ENCODE measurements at regions not wholly inside any gene's neighbourhood (a gene's known extent, or its start where the extent isn't known, plus 50 kb on each side); places are given as distances from the start of the nearest gene placed in this dataset.

DNA sequence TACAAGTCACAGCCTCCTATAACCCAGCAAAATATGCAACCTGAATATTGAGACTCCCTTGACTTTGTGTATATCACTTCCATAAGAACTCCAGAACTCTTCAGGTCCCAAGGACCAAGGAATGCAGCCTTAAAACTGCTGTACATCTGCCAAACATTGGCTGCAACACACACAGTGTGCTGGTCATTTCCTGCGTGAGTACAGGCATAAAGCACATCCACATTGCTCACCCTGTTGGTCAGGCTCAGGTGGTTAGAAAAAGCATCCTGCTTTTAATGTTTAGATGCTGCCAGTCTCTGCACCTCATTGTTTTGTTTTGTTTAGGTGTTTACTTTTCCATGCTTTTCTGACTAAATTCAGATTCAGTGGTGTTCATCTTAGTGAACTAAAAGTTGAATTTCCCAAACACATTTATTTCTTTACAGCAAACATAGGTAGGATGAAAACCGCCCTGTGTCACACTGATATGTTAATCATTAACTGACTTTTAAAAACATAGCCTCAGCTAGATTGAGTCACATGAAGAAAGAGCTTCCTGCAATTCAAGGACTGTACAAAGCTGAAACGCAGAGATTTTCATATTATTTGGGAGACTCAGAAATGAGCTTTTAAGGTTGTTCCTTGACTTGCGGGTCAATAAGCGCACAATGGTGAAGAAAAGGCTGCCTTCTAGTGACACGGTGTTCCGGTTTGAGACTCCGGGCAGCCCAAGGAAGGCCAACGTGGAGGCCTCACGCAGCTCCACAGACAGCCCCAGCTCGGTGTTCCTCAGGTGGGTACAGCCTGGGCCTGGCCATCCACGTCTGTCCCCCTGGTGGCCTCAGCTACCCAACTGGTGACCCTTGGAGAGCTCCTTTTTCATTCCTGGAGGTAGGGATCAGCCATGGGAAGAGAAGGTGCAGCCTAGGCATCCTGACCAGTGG is 52.2 kb upstream of the GRAMD2B start (continued):
- no peak for TF ChIP-seq ZHX2 (IDR thresholded peaks at IDR 0.05; ENCODE audit: low read depth)
- no peak for TF ChIP-seq ZHX2 (CRISPR knock-in tag; IDR thresholded peaks at IDR 0.05; ENCODE audit: borderline replicate concordance)
- TF ChIP-seq, protein P1, sequence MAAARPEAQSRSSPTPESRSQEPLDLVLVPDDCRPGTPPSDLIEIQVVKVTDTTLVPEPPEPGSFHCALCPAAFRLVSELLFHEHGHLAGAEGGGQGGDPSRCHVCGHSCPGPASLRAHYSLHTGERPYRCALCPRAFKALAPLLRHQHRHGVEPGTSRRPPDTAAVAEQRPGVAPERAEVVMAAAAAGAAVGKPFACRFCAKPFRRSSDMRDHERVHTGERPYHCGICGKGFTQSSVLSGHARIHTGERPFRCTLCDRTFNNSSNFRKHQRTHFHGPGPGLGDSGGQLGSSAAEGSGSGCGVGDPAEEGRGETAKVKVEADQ (CRISPR knock-in tag; IDR thresholded peaks at IDR 0.05; ENCODE audit: borderline replicate concordance), result no peak
- no peak for TF ChIP-seq REPIN1 (CRISPR knock-in tag; IDR thresholded peaks at IDR 0.05; ENCODE audit: borderline replicate concordance, low read depth)
- TF ChIP-seq KDM1A (CRISPR knock-in tag; IDR thresholded peaks at IDR 0.05), result no peak
- no peak for TF ChIP-seq SP1 (IDR thresholded peaks at IDR 0.05)
- no peak for TF ChIP-seq SP1 (CRISPR knock-in tag; IDR thresholded peaks at IDR 0.05)
- TF ChIP-seq CERS6 (CRISPR knock-in tag; IDR thresholded peaks at IDR 0.05), result no peak
- TF ChIP-seq KDM2A (CRISPR knock-in tag; IDR thresholded peaks at IDR 0.05; ENCODE audit: borderline replicate concordance, low read depth), result peak; percentile 57; the same call in 1 of the 2 replicates
- TF ChIP-seq HNRNPH1 (optimal IDR thresholded peaks at IDR 0.05; ENCODE audit: low read depth, low read length), result no peak
- TF ChIP-seq HDAC1 (CRISPR knock-in tag; IDR thresholded peaks at IDR 0.05), result no peak; the same call in 1 of the 2 replicates
- TF ChIP-seq POLR2A (IDR thresholded peaks at IDR 0.05; ENCODE audit: insufficient read depth in 1 of 2, low read depth in 2 of 2, low read length in 2 of 2), result peak; percentile 51 to 74; a peak in 3 of 4 replicates
- TF ChIP-seq POLR2AphosphoS2 (IDR thresholded peaks at IDR 0.05; ENCODE audit: low read depth, low read length), result no peak
- no peak for TF ChIP-seq ZNF746 (CRISPR knock-in tag; IDR thresholded peaks at IDR 0.05)
- TF ChIP-seq, protein P2, sequence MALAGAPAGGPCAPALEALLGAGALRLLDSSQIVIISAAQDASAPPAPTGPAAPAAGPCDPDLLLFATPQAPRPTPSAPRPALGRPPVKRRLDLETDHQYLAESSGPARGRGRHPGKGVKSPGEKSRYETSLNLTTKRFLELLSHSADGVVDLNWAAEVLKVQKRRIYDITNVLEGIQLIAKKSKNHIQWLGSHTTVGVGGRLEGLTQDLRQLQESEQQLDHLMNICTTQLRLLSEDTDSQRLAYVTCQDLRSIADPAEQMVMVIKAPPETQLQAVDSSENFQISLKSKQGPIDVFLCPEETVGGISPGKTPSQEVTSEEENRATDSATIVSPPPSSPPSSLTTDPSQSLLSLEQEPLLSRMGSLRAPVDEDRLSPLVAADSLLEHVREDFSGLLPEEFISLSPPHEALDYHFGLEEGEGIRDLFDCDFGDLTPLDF (CRISPR knock-in tag; IDR thresholded peaks at IDR 0.05), result no peak
- TF ChIP-seq ZBTB21 (CRISPR knock-in tag; IDR thresholded peaks at IDR 0.05), result no peak
- no peak for TF ChIP-seq EZH2 (conservative IDR thresholded peaks at IDR 0.05; ENCODE audit: low read depth, low read length)
- TF ChIP-seq ZNF382 (CRISPR knock-in tag; IDR thresholded peaks at IDR 0.05; ENCODE audit: borderline replicate concordance), result no peak
- TF ChIP-seq ZNF121 (CRISPR knock-in tag; IDR thresholded peaks at IDR 0.05), result no peak
- TF ChIP-seq ZNF816 (CRISPR knock-in tag; IDR thresholded peaks at IDR 0.05; ENCODE audit: borderline replicate concordance), result no peak
- no peak for TF ChIP-seq HNRNPLL (IDR thresholded peaks at IDR 0.05; ENCODE audit: low read depth, low read length, poor library complexity, severe bottlenecking)
- TF ChIP-seq ZFP1 (CRISPR knock-in tag; IDR thresholded peaks at IDR 0.05), result no peak

All from HepG2 (cell line).